Skeletal muscle satellite cell (primary cell): ENCODE measurements at regions not wholly inside any gene's neighbourhood (a gene's known extent, or its start where the extent isn't known, plus 50 kb on each side); places are given as distances from the start of the nearest gene placed in this dataset.

ENCODE experiments used
- H3K27me3 ChIP-seq: 2 replicates; pipeline ENCODE4 v1.7.0; 2013; ENCODE audit warnings: low read length; ENCODE audit not compliant: control insufficient read depth, insufficient read depth
- H3K36me3 ChIP-seq: 2 replicates; pipeline ENCODE4 v1.7.0; 2013; ENCODE audit warnings: mild to moderate bottlenecking, control low read depth, low read length; ENCODE audit not compliant: insufficient read depth
- H3K4me1 ChIP-seq: 2 replicates; pipeline ENCODE4 v1.7.0; 2013; ENCODE audit warnings: low read length; ENCODE audit not compliant: control insufficient read depth, insufficient read depth
- H3K4me2 ChIP-seq: 2 replicates; pipeline ENCODE4 v1.7.0; 2013; ENCODE audit warnings: mild to moderate bottlenecking, low read length
- H3K4me3 ChIP-seq: 2 replicates; pipeline ENCODE4 v1.7.0; 2013; ENCODE audit warnings: low read length
- H3K9ac ChIP-seq: 2 replicates; pipeline ENCODE4 v1.7.0; 2013; ENCODE audit warnings: mild to moderate bottlenecking, low read depth, low read length, moderate library complexity
- H3K9me3 ChIP-seq: replicated peaks from 2 replicates; pipeline ENCODE4 v1.7.0; 2013; ENCODE audit warnings: mild to moderate bottlenecking, control low read depth, low read length

DNA sequence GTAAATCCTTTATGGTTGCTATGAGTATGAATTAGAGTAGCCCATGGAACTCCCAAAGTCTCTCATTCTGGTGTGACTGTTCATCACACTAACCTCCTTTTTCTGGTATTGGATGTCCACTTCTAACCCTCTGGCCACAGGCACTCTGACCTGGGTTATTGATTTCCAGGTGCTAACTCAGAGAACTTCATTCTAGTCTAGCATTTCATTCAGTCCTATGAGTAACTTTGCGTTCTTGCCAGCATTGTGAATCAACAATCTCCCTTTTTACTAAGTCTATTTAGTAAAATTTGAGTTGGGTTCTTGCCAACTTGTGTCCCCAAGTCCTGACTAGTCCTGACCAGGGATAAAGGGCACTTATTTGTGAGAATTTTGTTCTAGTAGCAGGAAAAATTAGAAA is 103.5 kb downstream of the SNX18 start:
- no peaks in the 10 kb centered on the region for H3K9me3 ChIP-seq
- H3K27me3 ChIP-seq, result no peaks in the 10 kb centered on the region
- H3K4me3 ChIP-seq, result no peak overlapping the region
- no peak overlapping the region for H3K4me2 ChIP-seq
- H3K9ac ChIP-seq, result no peak overlapping the region
- no peaks in the 10 kb centered on the region for H3K36me3 ChIP-seq
- peaks cover 11% of the 10 kb centered on the region for H3K4me1 ChIP-seq

DNA sequence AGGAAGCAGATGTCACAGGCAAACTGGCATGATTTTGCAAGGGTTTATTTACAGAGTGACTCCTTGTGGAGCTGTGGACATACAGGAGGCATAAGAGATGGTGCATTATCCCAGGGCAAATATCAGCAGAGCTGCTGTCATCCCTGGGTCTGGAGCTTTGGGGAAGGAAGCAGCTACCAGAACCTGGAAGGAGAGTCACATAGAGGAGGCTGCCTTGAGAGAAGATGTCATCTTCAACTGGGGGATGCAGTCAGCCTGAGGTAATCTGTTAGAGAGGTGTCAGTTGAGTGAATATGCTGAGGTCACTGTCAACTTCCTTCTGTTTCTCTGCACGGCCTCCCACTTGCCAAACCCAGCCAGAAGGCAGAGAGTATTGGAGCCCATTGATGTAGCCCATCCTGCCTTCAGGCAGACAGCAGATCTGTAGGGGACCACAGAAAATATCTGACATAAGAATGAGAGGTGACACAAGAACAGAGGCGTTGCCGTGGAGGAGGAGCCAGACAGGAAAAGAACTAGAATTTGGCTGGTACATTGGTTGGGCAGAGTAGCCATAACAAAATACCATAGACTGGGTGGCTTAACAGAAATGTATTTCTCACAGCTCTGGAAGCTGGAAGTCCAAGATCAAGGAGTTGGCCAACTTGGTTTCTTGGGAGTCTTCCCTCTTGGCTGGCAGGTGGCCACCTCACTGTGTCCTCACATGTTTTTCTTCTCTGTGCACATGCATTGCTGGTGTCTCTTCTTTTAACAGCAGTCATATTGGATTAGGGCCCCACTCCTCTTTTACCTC is 102.8 kb downstream of the SNX18 start:
- H3K36me3 ChIP-seq, result no peaks in the 10 kb centered on the region
- H3K4me1 ChIP-seq, result peaks cover 11% of the 10 kb centered on the region
- no peak overlapping the region for H3K9ac ChIP-seq
- H3K9me3 ChIP-seq, result no peaks in the 10 kb centered on the region
- no peaks in the 10 kb centered on the region for H3K27me3 ChIP-seq
- H3K4me2 ChIP-seq, result no peak overlapping the region
- no peak overlapping the region for H3K4me3 ChIP-seq

DNA sequence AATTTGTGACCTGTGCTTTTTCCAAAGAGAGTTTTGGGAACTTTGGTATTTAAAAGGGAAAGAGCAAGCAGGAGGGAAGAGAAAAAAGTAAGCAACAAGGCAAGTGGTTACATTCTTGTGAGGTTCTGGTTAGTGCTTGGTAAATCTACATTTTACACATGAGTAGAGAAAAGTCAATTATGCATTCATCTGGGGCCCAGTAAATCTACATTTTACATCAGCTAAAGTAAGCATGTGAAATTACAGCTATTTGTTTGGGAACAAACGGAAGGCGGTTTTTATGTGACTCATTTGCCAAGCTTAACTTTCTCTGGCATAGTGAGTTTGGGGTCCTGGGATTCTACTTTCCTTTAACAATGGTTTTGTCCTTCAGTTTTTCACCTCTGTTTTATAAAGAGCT is 102.2 kb downstream of the SNX18 start:
- no peak overlapping the region for H3K9ac ChIP-seq
- no peak overlapping the region for H3K4me3 ChIP-seq
- H3K4me1 ChIP-seq, result peaks cover 5% of the 10 kb centered on the region
- no peaks in the 10 kb centered on the region for H3K36me3 ChIP-seq
- no peaks in the 10 kb centered on the region for H3K27me3 ChIP-seq
- no peaks in the 10 kb centered on the region for H3K9me3 ChIP-seq
- no peak overlapping the region for H3K4me2 ChIP-seq

- Histone ChIP-seq H3K4me2 (no peak overlapping the region), H3K4me3 (no peak overlapping the region), H3K36me3 (no peaks in the 10 kb centered on the region), H3K27me3 (no peaks in the 10 kb centered on the region), H3K9ac (no peak overlapping the region), H3K9me3 (no peaks in the 10 kb centered on the region), H3K4me1 (no peaks in the 10 kb centered on the region)
Observed at GRCh38 chr5:54616518-54617220, 99.1 kb downstream of the SNX18 start.

DNA sequence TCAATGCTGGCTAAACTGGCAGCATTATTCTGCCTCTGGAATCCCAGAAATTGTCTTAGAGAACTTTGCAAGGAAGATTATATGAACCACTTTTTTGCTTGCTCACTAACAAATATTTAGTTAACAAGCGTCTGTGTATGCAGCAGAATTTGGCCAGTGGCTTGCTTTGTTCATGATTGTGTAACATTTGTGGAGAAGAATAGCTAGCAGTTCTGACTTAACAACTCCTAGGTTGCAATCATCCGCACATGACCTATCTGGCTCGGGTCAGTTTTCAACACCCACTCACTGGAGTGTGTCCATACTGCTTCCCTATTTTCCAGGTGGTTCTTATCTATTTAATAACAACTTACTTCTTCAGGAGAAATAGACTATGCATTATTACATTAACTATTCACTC is 98.5 kb downstream of the SNX18 start:
- H3K27me3 ChIP-seq, result no peaks in the 10 kb centered on the region
- no peaks in the 10 kb centered on the region for H3K36me3 ChIP-seq
- no peak overlapping the region for H3K4me2 ChIP-seq
- no peaks in the 10 kb centered on the region for H3K9me3 ChIP-seq
- peaks cover 6% of the 10 kb centered on the region for H3K4me1 ChIP-seq
- no peak overlapping the region for H3K9ac ChIP-seq
- no peak overlapping the region for H3K4me3 ChIP-seq

DNA sequence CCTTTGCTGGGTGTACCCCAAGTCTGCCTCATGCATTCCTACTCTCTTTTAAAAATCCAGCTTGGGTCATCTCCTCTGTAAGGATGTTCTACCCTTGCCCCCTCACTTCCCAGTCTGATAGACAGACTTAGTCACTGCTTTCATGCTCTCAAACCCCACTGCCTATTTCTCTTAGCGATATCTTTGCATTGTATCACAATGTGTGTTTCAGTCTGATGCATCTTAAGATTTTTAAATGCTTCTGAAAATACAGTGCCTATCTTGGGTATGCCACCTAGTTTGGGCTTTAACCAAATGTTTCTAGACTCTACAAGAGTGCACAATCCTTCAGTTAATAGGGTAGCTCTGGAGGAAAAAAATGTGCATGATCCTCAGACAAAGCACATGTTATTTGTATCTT is 97.8 kb downstream of the SNX18 start:
- Histone ChIP-seq H3K4me1 (peaks cover 6% of the 10 kb centered on the region), H3K4me3 (no peak overlapping the region), H3K27me3 (no peaks in the 10 kb centered on the region), H3K4me2 (no peak overlapping the region), H3K9me3 (no peaks in the 10 kb centered on the region), H3K9ac (no peak overlapping the region), H3K36me3 (no peaks in the 10 kb centered on the region)

- Histone ChIP-seq H3K4me1 (peaks cover 6% of the 10 kb centered on the region), H3K4me3 (no peak overlapping the region), H3K9ac (no peak overlapping the region), H3K9me3 (no peaks in the 10 kb centered on the region), H3K27me3 (no peaks in the 10 kb centered on the region), H3K4me2 (no peak overlapping the region), H3K36me3 (no peaks in the 10 kb centered on the region)
Observed at GRCh38 chr5:54612711-54613110, 95.2 kb downstream of the SNX18 start.

GRCh38 chr5:54611290-54611951 is 93.9 kb downstream of the SNX18 start:
- Histone ChIP-seq H3K4me3 (no peak overlapping the region), H3K4me2 (no peak overlapping the region), H3K9me3 (no peaks in the 10 kb centered on the region)

DNA sequence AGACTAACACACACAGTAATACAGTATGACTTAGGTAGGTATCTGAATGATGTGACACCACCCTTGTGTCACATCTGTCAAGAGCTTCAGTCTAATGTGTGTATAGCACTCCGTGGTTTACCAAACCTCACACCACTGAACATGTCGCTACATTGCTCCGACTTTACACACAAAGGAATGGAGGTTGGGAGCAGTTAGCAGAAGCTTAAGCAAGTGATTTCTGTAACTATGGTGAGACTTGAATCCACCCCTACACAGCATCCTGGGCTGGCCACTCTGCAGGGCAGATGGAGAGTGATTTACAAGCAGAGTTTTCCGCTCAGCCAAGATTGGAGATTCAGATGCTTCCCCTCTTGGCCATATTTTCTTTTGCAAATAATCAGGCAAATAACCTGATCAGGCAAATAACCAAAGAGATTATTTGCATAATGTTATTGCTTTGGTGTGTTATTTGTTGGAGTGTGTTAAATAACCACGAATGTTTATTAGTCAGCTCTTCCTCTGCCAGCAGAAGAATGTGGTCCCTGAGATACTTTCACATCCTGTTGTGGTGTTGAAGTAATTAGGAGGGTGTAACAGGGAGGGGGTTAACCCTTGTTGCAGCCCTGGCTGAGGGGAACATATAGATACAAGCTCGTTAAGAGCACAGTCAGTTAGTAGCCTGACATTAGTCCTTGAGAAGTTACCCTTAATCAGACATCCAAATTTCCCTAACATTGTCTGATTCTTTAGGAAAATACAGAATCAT is 92.8 kb downstream of the SNX18 start:
- no peak overlapping the region for H3K4me3 ChIP-seq

More at GRCh38 chr5:54611290-54611951, 93.9 kb downstream of the SNX18 start:
- Histone ChIP-seq H3K36me3 (no peaks in the 10 kb centered on the region), H3K9ac (no peak overlapping the region), H3K27me3 (no peaks in the 10 kb centered on the region), H3K4me1 (peaks cover 6% of the 10 kb centered on the region)

DNA sequence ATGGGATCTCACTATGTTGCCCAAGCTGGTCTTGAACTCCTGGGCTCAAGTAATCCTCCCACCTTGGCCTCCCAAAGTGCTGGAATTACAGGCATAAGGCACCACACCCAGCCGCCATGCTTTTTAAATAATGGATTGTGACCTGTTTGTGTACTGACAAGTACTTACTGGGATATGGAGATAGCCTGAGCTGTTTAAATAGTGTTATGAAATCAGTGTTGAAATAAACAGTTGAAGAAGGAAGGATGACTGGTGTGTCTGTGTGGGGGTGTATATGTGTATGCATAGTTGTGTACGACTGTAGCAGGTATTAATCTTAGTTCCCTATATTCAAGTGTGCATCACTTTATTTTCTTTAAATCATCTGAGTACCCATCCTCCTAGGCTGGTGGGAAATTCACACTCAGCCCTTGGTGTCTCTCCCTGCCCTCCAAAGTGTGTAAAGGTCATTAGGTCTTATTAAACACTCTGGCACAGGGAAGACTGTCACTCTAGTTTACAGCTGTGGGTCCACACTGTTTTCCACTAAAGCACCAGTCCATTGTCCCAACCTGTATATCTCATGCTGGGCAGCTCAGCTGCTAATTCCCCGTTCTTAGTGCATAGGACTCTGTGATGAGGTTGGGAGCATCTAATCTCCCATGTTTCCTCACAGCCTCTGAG is 91.0 kb downstream of the SNX18 start:
- Histone ChIP-seq H3K27me3 (no peaks in the 10 kb centered on the region), H3K36me3 (no peaks in the 10 kb centered on the region), H3K4me3 (no peak overlapping the region), H3K4me1 (peaks cover 6% of the 10 kb centered on the region), H3K9me3 (no peaks in the 10 kb centered on the region), H3K9ac (no peak overlapping the region), H3K4me2 (no peak overlapping the region)

More for the DNA sequence above, 92.8 kb downstream of the SNX18 start:
- Histone ChIP-seq H3K4me2 (no peak overlapping the region), H3K36me3 (no peaks in the 10 kb centered on the region), H3K9ac (no peak overlapping the region), H3K4me1 (peaks cover 6% of the 10 kb centered on the region), H3K27me3 (no peaks in the 10 kb centered on the region), H3K9me3 (no peaks in the 10 kb centered on the region)

GRCh38 chr5:54607006-54607405 is 89.4 kb downstream of the SNX18 start:
- H3K4me2 ChIP-seq, result no peak overlapping the region
- H3K4me1 ChIP-seq, result peaks cover 6% of the 10 kb centered on the region
- H3K9me3 ChIP-seq, result no peaks in the 10 kb centered on the region
- no peak overlapping the region for H3K9ac ChIP-seq
- H3K4me3 ChIP-seq, result no peak overlapping the region
- H3K36me3 ChIP-seq, result no peaks in the 10 kb centered on the region
- no peaks in the 10 kb centered on the region for H3K27me3 ChIP-seq
